ENCODE measurements at regions not wholly inside any gene's neighbourhood (a gene's known extent, or its start where the extent isn't known, plus 50 kb on each side); places are given as distances from the start of the nearest gene placed in this dataset.

GRCh38 chr12:88329833-88330232 lies 187.7 kb downstream of the TMTC3 start:
- no peaks in the 10 kb centered on the region for H3K9me3 ChIP-seq
- peaks cover 0 to 6% (median 0%) of the 10 kb centered on the region in 4 donors for H3K4me1 ChIP-seq
- intact Hi-C loops (cut with DNase I; ENCODE audit: low total_unique reads), result no loop called here
- H3K27ac ChIP-seq, result no peak overlapping the region
- H3K36me3 ChIP-seq, result no peaks in the 10 kb centered on the region
- H3K27me3 ChIP-seq, result no peaks in the 10 kb centered on the region
- TF ChIP-seq, protein P1, sequence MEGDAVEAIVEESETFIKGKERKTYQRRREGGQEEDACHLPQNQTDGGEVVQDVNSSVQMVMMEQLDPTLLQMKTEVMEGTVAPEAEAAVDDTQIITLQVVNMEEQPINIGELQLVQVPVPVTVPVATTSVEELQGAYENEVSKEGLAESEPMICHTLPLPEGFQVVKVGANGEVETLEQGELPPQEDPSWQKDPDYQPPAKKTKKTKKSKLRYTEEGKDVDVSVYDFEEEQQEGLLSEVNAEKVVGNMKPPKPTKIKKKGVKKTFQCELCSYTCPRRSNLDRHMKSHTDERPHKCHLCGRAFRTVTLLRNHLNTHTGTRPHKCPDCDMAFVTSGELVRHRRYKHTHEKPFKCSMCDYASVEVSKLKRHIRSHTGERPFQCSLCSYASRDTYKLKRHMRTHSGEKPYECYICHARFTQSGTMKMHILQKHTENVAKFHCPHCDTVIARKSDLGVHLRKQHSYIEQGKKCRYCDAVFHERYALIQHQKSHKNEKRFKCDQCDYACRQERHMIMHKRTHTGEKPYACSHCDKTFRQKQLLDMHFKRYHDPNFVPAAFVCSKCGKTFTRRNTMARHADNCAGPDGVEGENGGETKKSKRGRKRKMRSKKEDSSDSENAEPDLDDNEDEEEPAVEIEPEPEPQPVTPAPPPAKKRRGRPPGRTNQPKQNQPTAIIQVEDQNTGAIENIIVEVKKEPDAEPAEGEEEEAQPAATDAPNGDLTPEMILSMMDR (IDR thresholded peaks at IDR 0.05), result no peak
- DNase-seq, result no peak
- no peak overlapping the region for H3K4me3 ChIP-seq

GRCh38 chr12:88334271-88334670 lies 192.2 kb downstream of the TMTC3 start:
- no peaks in the 10 kb centered on the region for H3K9me3 ChIP-seq
- DNase-seq, result no peak
- TF ChIP-seq, protein P1 (IDR thresholded peaks at IDR 0.05), result no peak
- no peaks in the 10 kb centered on the region for H3K4me1 ChIP-seq
- H3K4me3 ChIP-seq, result no peak overlapping the region
- no peaks in the 10 kb centered on the region for H3K36me3 ChIP-seq
- no peaks in the 10 kb centered on the region for H3K27me3 ChIP-seq
- intact Hi-C loops (cut with DNase I; ENCODE audit: low total_unique reads), result no loop called here
- H3K27ac ChIP-seq, result no peak overlapping the region

GRCh38 chr12:88336076-88336739 lies 194.1 kb downstream of the TMTC3 start:
- intact Hi-C loops (cut with DNase I; ENCODE audit: low total_unique reads), result no loop called here
- Histone ChIP-seq H3K27ac (no peak overlapping the region), H3K4me1 (no peaks in the 10 kb centered on the region), H3K4me3 (no peak overlapping the region), H3K9me3 (no peaks in the 10 kb centered on the region), H3K27me3 (no peaks in the 10 kb centered on the region), H3K36me3 (no peaks in the 10 kb centered on the region)
- DNase-seq, result no peak
- TF ChIP-seq, protein P1 (IDR thresholded peaks at IDR 0.05), result no peak

DNA sequence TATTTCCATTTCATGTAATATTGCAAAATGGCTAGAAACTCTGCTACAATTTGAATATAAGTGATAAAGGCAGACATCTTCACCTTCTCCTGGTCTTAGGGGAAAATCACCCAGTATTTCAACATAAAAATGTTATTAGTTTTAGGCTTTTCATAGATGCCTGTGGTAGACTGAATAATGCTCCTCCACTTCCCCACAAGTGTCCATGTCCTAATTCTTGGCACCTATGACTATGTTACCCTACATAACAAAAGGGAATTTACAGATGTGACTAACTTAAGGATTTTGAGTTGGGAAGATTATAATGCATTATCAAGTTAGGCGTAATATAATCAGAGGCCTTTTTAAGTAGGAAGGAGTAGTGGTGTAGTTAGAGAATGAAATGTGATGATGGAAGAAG lies 196.4 kb downstream of the TMTC3 start:
- TF ChIP-seq, protein P1 (IDR thresholded peaks at IDR 0.05), result no peak
- Histone ChIP-seq H3K27me3 (no peaks in the 10 kb centered on the region), H3K27ac (no peak overlapping the region), H3K9me3 (no peaks in the 10 kb centered on the region), H3K4me3 (no peak overlapping the region), H3K36me3 (no peaks in the 10 kb centered on the region), H3K4me1 (no peaks in the 10 kb centered on the region)
- intact Hi-C loops (cut with DNase I; ENCODE audit: low total_unique reads), result no loop called here
- DNase-seq, result no peak

- Histone ChIP-seq H3K27ac (no peak overlapping the region), H3K4me1 (no peaks in the 10 kb centered on the region), H3K4me3 (no peak overlapping the region), H3K36me3 (no peaks in the 10 kb centered on the region), H3K27me3 (no peaks in the 10 kb centered on the region), H3K9me3 (no peaks in the 10 kb centered on the region)
- intact Hi-C loops (cut with DNase I; ENCODE audit: low total_unique reads), result no loop called here
- no peak for DNase-seq
- TF ChIP-seq, protein P1 (IDR thresholded peaks at IDR 0.05), result no peak
These were observed 197.3 kb downstream of the TMTC3 start for GRCh38 chr12:88339254-88339949.
